ENCODE measurements at regions not wholly inside any gene's neighbourhood (a gene's known extent, or its start where the extent isn't known, plus 50 kb on each side); places are given as distances from the start of the nearest gene placed in this dataset.

GRCh38 chr20:54272901-54273488 is 65.1 kb downstream of the PFDN4 start:
- Histone ChIP-seq H3K4me1 (ENCODE audit: insufficient read depth) (peaks cover 12% of the 10 kb centered on the region), H3K4me2 (0 out of 2 replicates have a peak overlapping the region, but pooled peaks have one; percentile 21), H3F3A (replicated peaks; ENCODE audit: low read depth) (no peaks in the 10 kb centered on the region), H4K20me1 (replicated peaks; ENCODE audit: insufficient read depth) (no peaks in the 10 kb centered on the region), H3K27me3 (ENCODE audit: insufficient read depth) (no peaks in the 10 kb centered on the region), H3K36me3 (ENCODE audit: insufficient read depth) (no peaks in the 10 kb centered on the region), H3K4me3 (no peak overlapping the region), H3K27ac (ENCODE audit: low read depth) (no peak overlapping the region; the same call in 1 of the 2 replicates), H3K9me2 (ENCODE audit: insufficient read depth) (no peaks in the 10 kb centered on the region), H2AFZ (peak overlapping the region; percentile 79; the same call in 1 of the 2 replicates), H3K79me2 (replicated peaks; ENCODE audit: insufficient read depth) (no peaks in the 10 kb centered on the region)
- H3K4me1 Mint-ChIP-seq = peaks cover 23% of the 10 kb centered on the region
- ATAC-seq (peak; percentile 38; the same call in 2 of the 3 replicates), DNase-seq (ENCODE audit: low spot score) (peak; percentile 10)
- peak overlapping the region; percentile 70 for H3K27ac Mint-ChIP-seq
- no peak overlapping the region for H3K4me3 Mint-ChIP-seq
- H3K9me3 Mint-ChIP-seq = peaks cover 2% of the 10 kb centered on the region; the same call in 1 of the 3 replicates
- H3K27me3 Mint-ChIP-seq (ENCODE audit: insufficient read depth, low read depth, poor library complexity) = no peaks in the 10 kb centered on the region
- H3K36me3 Mint-ChIP-seq (ENCODE audit: low read depth) = no peaks in the 10 kb centered on the region; the same call in 2 of the 3 replicates
- TF ChIP-seq ZNF462 (CRISPR knock-in tag; IDR thresholded peaks at IDR 0.05) (no peak), REST (IDR thresholded peaks at IDR 0.05; ENCODE audit: unreplicated experiment) (no peak), CTCF (conservative IDR thresholded peaks at IDR 0.05; ENCODE audit: low read depth in 2 of 2) (peak in 1 of 2 experiments; percentile 40; a peak in 2 of 4 replicates)

All from GM23338 (cell line).